ENCODE measurements at regions not wholly inside any gene's neighbourhood (a gene's known extent, or its start where the extent isn't known, plus 50 kb on each side); places are given as distances from the start of the nearest gene placed in this dataset.

GRCh38 chr10:107430446-107430845 lies 265.9 kb upstream of the SORCS1 start:
- WGBS: 94% methylated on average over 6 of the region's 6 CpGs
- Histone ChIP-seq H3K4me3 (ENCODE audit: low read depth, low read length) (no peak overlapping the region), H3K36me3 (ENCODE audit: insufficient read depth) (no peaks in the 10 kb centered on the region), H3K27ac (ENCODE audit: low read depth) (no peak overlapping the region), H3K4me1 (ENCODE audit: insufficient read depth) (no peaks in the 10 kb centered on the region)
- DNase-seq (ENCODE audit: extremely low spot score): no peak

- Histone ChIP-seq H3K4me3 (ENCODE audit: low read depth, low read length) (no peak overlapping the region), H3K27ac (ENCODE audit: low read depth) (no peak overlapping the region), H3K36me3 (ENCODE audit: insufficient read depth) (no peaks in the 10 kb centered on the region), H3K4me1 (ENCODE audit: insufficient read depth) (no peaks in the 10 kb centered on the region)
- no peak for DNase-seq (ENCODE audit: extremely low spot score)
- WGBS: 84% methylated on average over 5 of the region's 5 CpGs
Observed at GRCh38 chr10:107427016-107427415, 262.5 kb upstream of the SORCS1 start.

GRCh38 chr10:107425931-107426553 lies 261.5 kb upstream of the SORCS1 start:
- Histone ChIP-seq H3K4me1 (ENCODE audit: insufficient read depth) (no peaks in the 10 kb centered on the region), H3K4me3 (ENCODE audit: low read depth, low read length) (no peak overlapping the region), H3K36me3 (ENCODE audit: insufficient read depth) (no peaks in the 10 kb centered on the region), H3K27ac (ENCODE audit: low read depth) (no peak overlapping the region)
- DNase-seq (ENCODE audit: extremely low spot score): no peak
- WGBS: 51% methylated on average over 9 of the region's 9 CpGs

GRCh38 chr10:107424628-107425027 lies 260.1 kb upstream of the SORCS1 start:
- Histone ChIP-seq H3K4me3 (ENCODE audit: low read depth, low read length) (no peak overlapping the region), H3K36me3 (ENCODE audit: insufficient read depth) (no peaks in the 10 kb centered on the region), H3K27ac (ENCODE audit: low read depth) (no peak overlapping the region), H3K4me1 (ENCODE audit: insufficient read depth) (no peaks in the 10 kb centered on the region)
- DNase-seq (ENCODE audit: extremely low spot score): no peak
- 86% methylated on average over 5 of the region's 5 CpGs for WGBS

- 58% methylated on average over 3 of the region's 3 CpGs for WGBS
- no peak for DNase-seq (ENCODE audit: extremely low spot score)
Observed at GRCh38 chr10:107423903-107424302, 259.4 kb upstream of the SORCS1 start.

GRCh38 chr10:107422681-107423080 lies 258.2 kb upstream of the SORCS1 start:
- no peaks in the 10 kb centered on the region for H3K4me1 ChIP-seq (ENCODE audit: insufficient read depth)
- H3K27ac ChIP-seq (ENCODE audit: low read depth): no peak overlapping the region
- 93% methylated on average over 2 of the region's 2 CpGs for WGBS
- no peak for DNase-seq (ENCODE audit: extremely low spot score)
- H3K36me3 ChIP-seq (ENCODE audit: insufficient read depth): no peaks in the 10 kb centered on the region
- no peak overlapping the region for H3K4me3 ChIP-seq (ENCODE audit: low read depth, low read length)

More at GRCh38 chr10:107423903-107424302, 259.4 kb upstream of the SORCS1 start:
- Histone ChIP-seq H3K4me3 (ENCODE audit: low read depth, low read length) (no peak overlapping the region), H3K36me3 (ENCODE audit: insufficient read depth) (no peaks in the 10 kb centered on the region), H3K27ac (ENCODE audit: low read depth) (no peak overlapping the region), H3K4me1 (ENCODE audit: insufficient read depth) (no peaks in the 10 kb centered on the region)

GRCh38 chr10:107420196-107420595 lies 255.7 kb upstream of the SORCS1 start:
- DNase-seq (ENCODE audit: extremely low spot score): no peak
- H3K4me3 ChIP-seq (ENCODE audit: low read depth, low read length): no peak overlapping the region
- no peak overlapping the region for H3K27ac ChIP-seq (ENCODE audit: low read depth)
- H3K4me1 ChIP-seq (ENCODE audit: insufficient read depth): no peaks in the 10 kb centered on the region
- no peaks in the 10 kb centered on the region for H3K36me3 ChIP-seq (ENCODE audit: insufficient read depth)
- WGBS: 90% methylated on average over 3 of the region's 3 CpGs

GRCh38 chr10:107418085-107418806 lies 253.7 kb upstream of the SORCS1 start:
- H3K36me3 ChIP-seq (ENCODE audit: insufficient read depth): no peaks in the 10 kb centered on the region
- H3K4me1 ChIP-seq (ENCODE audit: insufficient read depth): no peaks in the 10 kb centered on the region
- no peak overlapping the region for H3K4me3 ChIP-seq (ENCODE audit: low read depth, low read length)
- no peak overlapping the region for H3K27ac ChIP-seq (ENCODE audit: low read depth)
- 79% methylated on average over 7 of the region's 7 CpGs for WGBS
- DNase-seq (ENCODE audit: extremely low spot score): no peak

- WGBS: 78% methylated on average over 2 of the region's 2 CpGs
- DNase-seq (ENCODE audit: extremely low spot score): no peak
- no peak overlapping the region for H3K27ac ChIP-seq (ENCODE audit: low read depth)
Observed at GRCh38 chr10:107417446-107417845, 252.9 kb upstream of the SORCS1 start.

GRCh38 chr10:107415446-107415845 lies 250.9 kb upstream of the SORCS1 start:
- DNase-seq (ENCODE audit: extremely low spot score): no peak
- H3K36me3 ChIP-seq (ENCODE audit: insufficient read depth): no peaks in the 10 kb centered on the region
- H3K4me1 ChIP-seq (ENCODE audit: insufficient read depth): no peaks in the 10 kb centered on the region
- WGBS: 100% methylated on average over 2 of the region's 2 CpGs
- H3K27ac ChIP-seq (ENCODE audit: low read depth): no peak overlapping the region
- H3K4me3 ChIP-seq (ENCODE audit: low read depth, low read length): no peak overlapping the region

More at GRCh38 chr10:107417446-107417845, 252.9 kb upstream of the SORCS1 start:
- no peaks in the 10 kb centered on the region for H3K4me1 ChIP-seq (ENCODE audit: insufficient read depth)
- no peak overlapping the region for H3K4me3 ChIP-seq (ENCODE audit: low read depth, low read length)
- no peaks in the 10 kb centered on the region for H3K36me3 ChIP-seq (ENCODE audit: insufficient read depth)

GRCh38 chr10:107413971-107414370 lies 249.5 kb upstream of the SORCS1 start:
- 86% methylated on average over 1 of the region's 1 CpG for WGBS

GRCh38 chr10:107409522-107409921 lies 245.0 kb upstream of the SORCS1 start:
- no peak overlapping the region for H3K27ac ChIP-seq (ENCODE audit: low read depth)
- WGBS: 52% methylated on average over 4 of the region's 4 CpGs
- no peaks in the 10 kb centered on the region for H3K4me1 ChIP-seq (ENCODE audit: insufficient read depth)
- no peak overlapping the region for H3K4me3 ChIP-seq (ENCODE audit: low read depth, low read length)
- DNase-seq (ENCODE audit: extremely low spot score): no peak
- no peaks in the 10 kb centered on the region for H3K36me3 ChIP-seq (ENCODE audit: insufficient read depth)

More at GRCh38 chr10:107413971-107414370, 249.5 kb upstream of the SORCS1 start:
- H3K27ac ChIP-seq (ENCODE audit: low read depth): no peak overlapping the region
- DNase-seq (ENCODE audit: extremely low spot score): no peak
- H3K4me3 ChIP-seq (ENCODE audit: low read depth, low read length): no peak overlapping the region
- H3K36me3 ChIP-seq (ENCODE audit: insufficient read depth): no peaks in the 10 kb centered on the region
- no peaks in the 10 kb centered on the region for H3K4me1 ChIP-seq (ENCODE audit: insufficient read depth)

- Histone ChIP-seq H3K36me3 (ENCODE audit: insufficient read depth) (no peaks in the 10 kb centered on the region), H3K4me3 (ENCODE audit: low read depth, low read length) (no peak overlapping the region), H3K27ac (ENCODE audit: low read depth) (no peak overlapping the region), H3K4me1 (ENCODE audit: insufficient read depth) (no peaks in the 10 kb centered on the region)
- no peak for DNase-seq (ENCODE audit: extremely low spot score)
Observed at GRCh38 chr10:107398115-107398514, 233.6 kb upstream of the SORCS1 start.

GRCh38 chr10:107391901-107392300 lies 227.4 kb upstream of the SORCS1 start:
- H3K4me3 ChIP-seq (ENCODE audit: low read depth, low read length): no peak overlapping the region
- H3K4me1 ChIP-seq (ENCODE audit: insufficient read depth): no peaks in the 10 kb centered on the region
- no peaks in the 10 kb centered on the region for H3K36me3 ChIP-seq (ENCODE audit: insufficient read depth)
- DNase-seq (ENCODE audit: extremely low spot score): no peak
- 86% methylated on average over 4 of the region's 4 CpGs for WGBS
- H3K27ac ChIP-seq (ENCODE audit: low read depth): no peak overlapping the region

All from urinary bladder (tissue), 3 donors.